COLO829 (cell line): ENCODE measurements at regions not wholly inside any gene's neighbourhood (a gene's known extent, or its start where the extent isn't known, plus 50 kb on each side); places are given as distances from the start of the nearest gene placed in this dataset.
"Not testable (repeated sequence)": the region's sequence is repeated elsewhere in the genome, so short reads cannot be mapped to it uniquely, and the experiment has no call there.

ENCODE experiments used
- DNase-seq: peaks from one replicate; pipeline ENCODE4 v3.0.0; 2012; ENCODE audit warnings: low spot score

GRCh38 chr16:58962811-58963210, 228.7 kb upstream of the GOT2 start:
- DNase-seq: no peak

- no peak for DNase-seq
Observed at GRCh38 chr16:58960484-58960883, 226.4 kb upstream of the GOT2 start.

GRCh38 chr16:58960034-58960433, 225.9 kb upstream of the GOT2 start:
- no peak for DNase-seq

- DNase-seq: no peak
Observed at GRCh38 chr16:58958749-58959148, 224.6 kb upstream of the GOT2 start.

- no peak for DNase-seq
Observed at GRCh38 chr16:58948244-58948643, 214.1 kb upstream of the GOT2 start.

GRCh38 chr16:58940609-58941008, 206.5 kb upstream of the GOT2 start:
- DNase-seq: no peak

- no peak for DNase-seq
Observed at GRCh38 chr16:58938811-58939210, 204.7 kb upstream of the GOT2 start.

- DNase-seq: no peak
Observed at GRCh38 chr16:58937661-58938060, 203.5 kb upstream of the GOT2 start.

- DNase-seq: no peak
Observed at GRCh38 chr16:58933186-58933585, 199.1 kb upstream of the GOT2 start.

GRCh38 chr16:58931436-58931835, 197.3 kb upstream of the GOT2 start:
- DNase-seq: no peak

GRCh38 chr16:58923094-58923493, 189.0 kb upstream of the GOT2 start:
- no peak for DNase-seq

GRCh38 chr16:58913456-58913855, 179.3 kb upstream of the GOT2 start:
- no peak for DNase-seq

GRCh38 chr16:58912571-58912970, 178.5 kb upstream of the GOT2 start:
- no peak for DNase-seq

GRCh38 chr16:58906981-58907715, 173.0 kb upstream of the GOT2 start:
- DNase-seq: no peak

GRCh38 chr16:58904291-58904690, 170.2 kb upstream of the GOT2 start:
- DNase-seq: no peak

- DNase-seq: no peak
Observed at GRCh38 chr16:58889516-58889915, 155.4 kb upstream of the GOT2 start.

GRCh38 chr16:58885528-58886170, 151.5 kb upstream of the GOT2 start:
- no peak for DNase-seq

- DNase-seq: no peak
Observed at GRCh38 chr16:58884141-58884540, 150.0 kb upstream of the GOT2 start.

GRCh38 chr16:58883131-58883530, 149.0 kb upstream of the GOT2 start:
- DNase-seq: no peak

- no peak for DNase-seq
Observed at GRCh38 chr16:58882292-58882691, 148.2 kb upstream of the GOT2 start.

GRCh38 chr16:58878641-58879040, 144.5 kb upstream of the GOT2 start:
- DNase-seq: not testable (repeated sequence)

GRCh38 chr16:58866935-58867334, 132.8 kb upstream of the GOT2 start:
- DNase-seq: no peak

- no peak for DNase-seq
Observed at GRCh38 chr16:58863761-58864160, 129.6 kb upstream of the GOT2 start.

- DNase-seq: no peak
Observed at GRCh38 chr16:58863042-58863441, 128.9 kb upstream of the GOT2 start.
